H1 (cell line): ENCODE measurements at regions not wholly inside any gene's neighbourhood (a gene's known extent, or its start where the extent isn't known, plus 50 kb on each side); places are given as distances from the start of the nearest gene placed in this dataset.

Source experiments
- BACH1 ChIP-seq: IDR thresholded peaks from 2 replicates; pipeline ENCODE4 v1.6.1; 2012; ENCODE audit warnings: low read length, improper control_type of control experiment
- POU5F1 ChIP-seq: IDR thresholded peaks from 2 replicates; pipeline ENCODE4 v1.6.1; 2011; ENCODE audit warnings: low read depth, mild to moderate bottlenecking, low read length, moderate library complexity
- SP4 ChIP-seq: IDR thresholded peaks from 2 replicates; pipeline ENCODE4 v1.6.1; 2012; ENCODE audit warnings: low read length, inconsistent platforms

DNA sequence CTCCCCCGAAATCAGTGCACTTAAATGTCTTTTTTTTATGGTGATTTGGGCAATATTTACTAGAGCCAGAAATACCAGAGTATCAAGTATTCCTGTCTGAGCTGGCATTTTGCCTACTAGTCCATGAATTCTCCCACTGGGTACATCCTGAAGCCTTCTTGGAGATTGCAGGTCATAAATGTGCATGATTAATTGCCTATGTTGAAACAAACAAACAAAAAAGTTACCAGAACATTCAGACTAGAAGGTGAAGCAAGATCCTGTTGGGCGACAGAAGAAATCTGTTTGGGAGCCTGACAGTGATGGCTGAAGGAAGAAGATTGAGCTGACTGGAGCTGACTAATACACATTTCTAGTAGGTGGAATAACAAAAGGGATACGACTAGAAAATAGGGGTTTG lies 127.4 kb upstream of the NRIP1 start (continued):
- TF ChIP-seq SP4, result no peak
- TF ChIP-seq POU5F1, result no peak
- TF ChIP-seq BACH1, result no peak
